Natural killer cell (primary cell): ENCODE measurements at regions not wholly inside any gene's neighbourhood (a gene's known extent, or its start where the extent isn't known, plus 50 kb on each side); places are given as distances from the start of the nearest gene placed in this dataset.

Experiments used
- ATAC-seq, 3 donors: fragments of 150-1000 bp in 2 of 3; fragments of 200-7000 bp in 1 of 3; cut with Tn5 transposase; 1 replicate in 1 of 3; 2 replicates in 2 of 3; pipeline ENCODE4 v1.10.0; 2021; ENCODE audit warnings: mild to moderate bottlenecking in 2 of 3, moderate library complexity in 2 of 3
- DNase-seq, 2 donors: peaks; one replicate each; pipeline versions ENCODE4 v3.0.0 to v3.0.0-alpha.2; 2013 to 2021; ENCODE audit warnings: mixed read lengths in 1 of 2
- H3K27ac ChIP-seq: one replicate; pipeline ENCODE4 v1.5.1; 2013; ENCODE audit warnings: mild to moderate bottlenecking, low read length
- H3K27me3 ChIP-seq: one replicate; pipeline ENCODE4 v1.6.1; 2013; ENCODE audit warnings: low read length; ENCODE audit not compliant: control insufficient read depth, insufficient read depth
- H3K36me3 ChIP-seq: one replicate; pipeline ENCODE4 v1.6.1; 2013; ENCODE audit warnings: low read length; ENCODE audit not compliant: control insufficient read depth, insufficient read depth
- H3K4me1 ChIP-seq: one replicate; pipeline ENCODE4 v1.6.1; 2013; ENCODE audit warnings: low read length; ENCODE audit not compliant: control insufficient read depth, insufficient read depth
- H3K4me3 ChIP-seq: one replicate; pipeline ENCODE4 v1.5.1; 2013; ENCODE audit warnings: low read length
- H3K9me3 ChIP-seq: one replicate; pipeline ENCODE4 v1.6.1; 2013; ENCODE audit warnings: low read length; ENCODE audit not compliant: control insufficient read depth, insufficient read depth
- H3K27ac Mint-ChIP-seq, 2 donors: one replicate each; pipeline ENCODE4 v1.8.0; 2022; ENCODE audit warnings: mild to moderate bottlenecking in 2 of 2, mixed read lengths in 2 of 2, moderate library complexity in 1 of 2
- H3K27me3 Mint-ChIP-seq, 2 donors: one replicate each; pipeline ENCODE4 v1.8.0; 2022; ENCODE audit warnings: low read depth in 2 of 2, mixed read lengths in 2 of 2
- H3K36me3 Mint-ChIP-seq: one replicate; pipeline ENCODE4 v1.8.0; 2022; ENCODE audit warnings: mixed read lengths
- H3K4me1 Mint-ChIP-seq, 2 donors: one replicate each; pipeline ENCODE4 v1.8.0; 2022; ENCODE audit warnings: mixed read lengths in 2 of 2
- H3K4me3 Mint-ChIP-seq: one replicate; pipeline ENCODE4 v1.8.0; 2022; ENCODE audit warnings: mild to moderate bottlenecking, moderate library complexity, mixed read lengths
- H3K9me3 Mint-ChIP-seq, 2 donors: one replicate each; pipeline ENCODE4 v1.8.0; 2022; ENCODE audit warnings: mixed read lengths in 2 of 2
- CTCF ChIP-seq: fragments of 200-600 bp; IDR thresholded peaks from one replicate; pipeline ENCODE4 v1.8.0; 2022; ENCODE audit warnings: antibody characterized with exemption
- WGBS: methylation state at CpG from one replicate; pipeline ENCODE4 v1.1.7; 2013; ENCODE audit warnings: missing lambda C conversion rate; ENCODE audit not compliant: insufficient coverage; 5-methylcytosine and 5-hydroxymethylcytosine counted together
- intact Hi-C: fragments of 100-400 bp; cut with micrococcal nuclease; formaldehyde crosslinking; loops from one replicate; pipeline ENCODE4 v1.14.2; 2022

DNA sequence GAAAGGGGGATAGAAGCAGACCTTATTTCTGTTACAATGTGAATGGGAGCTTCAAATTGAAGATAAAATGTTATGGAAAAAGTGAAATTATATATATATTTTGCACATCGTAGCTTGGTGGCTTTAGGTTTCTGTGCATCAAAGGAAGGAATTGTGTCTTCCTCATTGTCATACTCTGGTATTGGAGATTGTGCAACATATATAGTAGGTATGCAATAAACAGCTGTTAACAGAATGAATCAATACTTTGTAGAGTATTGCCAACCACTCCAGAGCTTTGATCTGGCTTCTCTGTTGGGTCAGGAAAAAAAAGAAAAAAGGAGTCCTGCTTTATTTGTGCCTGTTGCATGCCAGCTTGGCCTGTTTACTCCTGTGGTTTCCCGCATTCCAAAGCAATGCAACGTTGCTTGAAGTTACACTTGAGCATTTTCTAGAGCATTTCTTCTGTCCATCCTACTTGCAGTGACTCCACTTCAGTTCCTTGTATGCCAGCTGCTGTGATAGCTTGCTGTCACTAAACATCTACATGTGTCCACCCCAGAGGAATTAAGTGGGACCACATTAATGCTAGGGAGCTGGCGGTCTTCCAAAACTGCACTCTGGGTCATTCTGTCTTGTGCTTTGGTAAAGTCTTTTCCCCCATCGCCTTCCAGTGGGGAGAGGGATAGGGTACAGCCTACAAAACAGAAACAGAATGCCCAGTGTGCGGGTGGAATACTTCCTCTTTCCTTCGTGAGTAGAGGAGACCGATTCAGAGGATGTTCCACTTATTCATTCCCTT, 62.0 kb upstream of the MEF2C start:
- no peak for TF ChIP-seq CTCF
- no peak overlapping the region for H3K4me3 ChIP-seq
- H3K27ac ChIP-seq = no peak overlapping the region
- Mint-ChIP-seq H3K36me3 (no peaks in the 10 kb centered on the region), H3K27ac (no peak overlapping the region), H3K4me3 (no peak overlapping the region), H3K27me3 (peaks cover 0 to 2% of the 10 kb centered on the region in 2 donors), H3K9me3 (no peaks in the 10 kb centered on the region), H3K4me1 (peaks cover 0 to 5% of the 10 kb centered on the region in 2 donors)
- H3K27me3 ChIP-seq = no peaks in the 10 kb centered on the region
- no peak for ATAC-seq
- intact Hi-C loops = no loop called here
- H3K36me3 ChIP-seq = no peaks in the 10 kb centered on the region
- no peaks in the 10 kb centered on the region for H3K9me3 ChIP-seq
- 86% methylated on average over 7 of the region's 8 CpGs for WGBS
- no peaks in the 10 kb centered on the region for H3K4me1 ChIP-seq
- no peak for DNase-seq

GRCh38 chr5:88941581-88941980, 58.6 kb upstream of the MEF2C start:
- Mint-ChIP-seq H3K4me1 (peaks cover 0 to 5% of the 10 kb centered on the region in 2 donors), H3K27me3 (no peaks in the 10 kb centered on the region), H3K9me3 (no peaks in the 10 kb centered on the region), H3K36me3 (no peaks in the 10 kb centered on the region), H3K27ac (no peak overlapping the region), H3K4me3 (no peak overlapping the region)
- no peak for TF ChIP-seq CTCF
- no peaks in the 10 kb centered on the region for H3K27me3 ChIP-seq
- H3K4me3 ChIP-seq = no peak overlapping the region
- intact Hi-C loops = no loop called here
- 97% methylated on average over 2 of the region's 2 CpGs for WGBS
- DNase-seq = no peak
- no peak overlapping the region for H3K27ac ChIP-seq
- ATAC-seq = no peak
- H3K9me3 ChIP-seq = no peaks in the 10 kb centered on the region
- H3K4me1 ChIP-seq = no peaks in the 10 kb centered on the region
- no peaks in the 10 kb centered on the region for H3K36me3 ChIP-seq

GRCh38 chr5:88940713-88941112, 57.7 kb upstream of the MEF2C start:
- no peak for DNase-seq
- H3K4me3 ChIP-seq = no peak overlapping the region
- H3K27me3 ChIP-seq = no peaks in the 10 kb centered on the region
- Mint-ChIP-seq H3K36me3 (no peaks in the 10 kb centered on the region), H3K27ac (no peak overlapping the region), H3K4me3 (no peak overlapping the region), H3K27me3 (no peaks in the 10 kb centered on the region), H3K9me3 (no peaks in the 10 kb centered on the region), H3K4me1 (peaks cover 0 to 5% of the 10 kb centered on the region in 2 donors)
- H3K27ac ChIP-seq = no peak overlapping the region
- 90% methylated on average over 1 of the region's 1 CpG for WGBS
- peak in 2 of 3 donors; percentile 47 to 63 for ATAC-seq
- no peaks in the 10 kb centered on the region for H3K4me1 ChIP-seq
- no peak for TF ChIP-seq CTCF
- intact Hi-C loops = no loop called here
- H3K9me3 ChIP-seq = no peaks in the 10 kb centered on the region
- H3K36me3 ChIP-seq = no peaks in the 10 kb centered on the region

GRCh38 chr5:88939300-88939699, 56.3 kb upstream of the MEF2C start:
- no peak for TF ChIP-seq CTCF
- peaks cover 0 to 5% of the 10 kb centered on the region in 2 donors for H3K4me1 Mint-ChIP-seq
- no peaks in the 10 kb centered on the region for H3K9me3 Mint-ChIP-seq
- Histone ChIP-seq H3K27me3 (no peaks in the 10 kb centered on the region), H3K9me3 (no peaks in the 10 kb centered on the region), H3K36me3 (no peaks in the 10 kb centered on the region), H3K4me3 (no peak overlapping the region), H3K4me1 (no peaks in the 10 kb centered on the region), H3K27ac (no peak overlapping the region)
- no peaks in the 10 kb centered on the region for H3K36me3 Mint-ChIP-seq
- no peaks in the 10 kb centered on the region for H3K27me3 Mint-ChIP-seq
- no peak for ATAC-seq
- intact Hi-C loops = no loop called here
- no peak overlapping the region for H3K4me3 Mint-ChIP-seq
- no CpG with 5 or more reads among the region's 2 CpGs for WGBS
- DNase-seq = no peak
- H3K27ac Mint-ChIP-seq = no peak overlapping the region
